HG03378 (cell line): ENCODE measurements at regions not wholly inside any gene's neighbourhood (a gene's known extent, or its start where the extent isn't known, plus 50 kb on each side); places are given as distances from the start of the nearest gene placed in this dataset.
"Not testable (repeated sequence)": the region's sequence is repeated elsewhere in the genome, so short reads cannot be mapped to it uniquely, and the experiment has no call there.

ENCODE experiments used
- ATAC-seq: cut with Tn5 transposase; IDR thresholded peaks from one replicate; pipeline ENCODE4 v1.9.1; 2021; ENCODE audit warnings: mild to moderate bottlenecking, moderate library complexity; ENCODE audit not compliant: unreplicated experiment

- ATAC-seq, result no peak
Measured at GRCh38 chr2:192499476-192499875, 304.7 kb upstream of the TMEFF2 start.

- no peak for ATAC-seq
Measured at GRCh38 chr2:192498747-192499146, 304.0 kb upstream of the TMEFF2 start.

- ATAC-seq, result not testable (repeated sequence)
Measured at GRCh38 chr2:192488158-192488557, 293.4 kb upstream of the TMEFF2 start.

GRCh38 chr2:192487636-192488035 is 292.9 kb upstream of the TMEFF2 start:
- no peak for ATAC-seq

GRCh38 chr2:192484903-192485302 is 290.2 kb upstream of the TMEFF2 start:
- no peak for ATAC-seq

- no peak for ATAC-seq
Measured at GRCh38 chr2:192480984-192481383, 286.3 kb upstream of the TMEFF2 start.

GRCh38 chr2:192473331-192473730 is 278.6 kb upstream of the TMEFF2 start:
- ATAC-seq, result no peak

- no peak for ATAC-seq
Measured at GRCh38 chr2:192471982-192472381, 277.2 kb upstream of the TMEFF2 start.

GRCh38 chr2:192469612-192470011 is 274.9 kb upstream of the TMEFF2 start:
- ATAC-seq, result no peak

- no peak for ATAC-seq
Measured at GRCh38 chr2:192467953-192468660, 273.4 kb upstream of the TMEFF2 start.

GRCh38 chr2:192465141-192465540 is 270.4 kb upstream of the TMEFF2 start:
- no peak for ATAC-seq

- no peak for ATAC-seq
Measured at GRCh38 chr2:192459422-192459821, 264.7 kb upstream of the TMEFF2 start.

GRCh38 chr2:192448881-192449280 is 254.1 kb upstream of the TMEFF2 start:
- ATAC-seq, result no peak

- no peak for ATAC-seq
Measured at GRCh38 chr2:192444286-192444838, 249.6 kb upstream of the TMEFF2 start.

- no peak for ATAC-seq
Measured at GRCh38 chr2:192443831-192444230, 249.1 kb upstream of the TMEFF2 start.

GRCh38 chr2:192438239-192438638 is 243.5 kb upstream of the TMEFF2 start:
- ATAC-seq, result no peak

GRCh38 chr2:192437653-192438052 is 242.9 kb upstream of the TMEFF2 start:
- ATAC-seq, result no peak

GRCh38 chr2:192424243-192424642 is 229.5 kb upstream of the TMEFF2 start:
- no peak for ATAC-seq

- ATAC-seq, result no peak
Measured at GRCh38 chr2:192419786-192420185, 225.1 kb upstream of the TMEFF2 start.

- ATAC-seq, result no peak
Measured at GRCh38 chr2:192416060-192416459, 221.3 kb upstream of the TMEFF2 start.

- ATAC-seq, result no peak
Measured at GRCh38 chr2:192414794-192415193, 220.1 kb upstream of the TMEFF2 start.

- no peak for ATAC-seq
Measured at GRCh38 chr2:192413812-192414681, 219.3 kb upstream of the TMEFF2 start.
